ENCODE measurements at regions not wholly inside any gene's neighbourhood (a gene's known extent, or its start where the extent isn't known, plus 50 kb on each side); places are given as distances from the start of the nearest gene placed in this dataset.

- no peak for TF ChIP-seq MAX (IDR thresholded peaks at IDR 0.05)
- no peak for TF ChIP-seq CREB1 (IDR thresholded peaks at IDR 0.05; ENCODE audit: low read depth)
- TF ChIP-seq USF1 (IDR thresholded peaks at IDR 0.05): no peak
- TF ChIP-seq EP300 (IDR thresholded peaks at IDR 0.05; ENCODE audit: borderline replicate concordance): no peak
- TF ChIP-seq FOXM1 (IDR thresholded peaks at IDR 0.05; ENCODE audit: borderline replicate concordance, low read depth): no peak
These were observed 54.5 kb upstream of the PLXNA2 start for GRCh38 chr1:208298593-208299269.

GRCh38 chr1:208300084-208300770 is 56.0 kb upstream of the PLXNA2 start:
- TF ChIP-seq NFIC (IDR thresholded peaks at IDR 0.05) (no peak), EP300 (IDR thresholded peaks at IDR 0.05; ENCODE audit: borderline replicate concordance) (no peak), TAF1 (IDR thresholded peaks at IDR 0.05; ENCODE audit: low read depth) (no peak)

GRCh38 chr1:208302699-208303238 is 58.6 kb upstream of the PLXNA2 start:
- TF ChIP-seq CREB1 (IDR thresholded peaks at IDR 0.05; ENCODE audit: low read depth) (no peak), TCF12 (IDR thresholded peaks at IDR 0.05; ENCODE audit: low read depth) (no peak), EGR1 (IDR thresholded peaks at IDR 0.05) (no peak), REST (IDR thresholded peaks at IDR 0.05; ENCODE audit: low read depth) (no peak), FOXM1 (IDR thresholded peaks at IDR 0.05; ENCODE audit: borderline replicate concordance, low read depth) (no peak), TAF1 (IDR thresholded peaks at IDR 0.05; ENCODE audit: low read depth) (no peak), MAX (IDR thresholded peaks at IDR 0.05) (no peak), EP300 (IDR thresholded peaks at IDR 0.05; ENCODE audit: borderline replicate concordance) (no peak), YY1 (IDR thresholded peaks at IDR 0.05; ENCODE audit: low read depth) (no peak), ZBTB7A (IDR thresholded peaks at IDR 0.05; ENCODE audit: low read depth) (no peak), USF1 (IDR thresholded peaks at IDR 0.05) (no peak), RAD21 (IDR thresholded peaks at IDR 0.05; ENCODE audit: low read depth) (no peak), TEAD4 (IDR thresholded peaks at IDR 0.05) (no peak), NFIC (IDR thresholded peaks at IDR 0.05) (no peak), CEBPB (IDR thresholded peaks at IDR 0.05) (no peak)

- TF ChIP-seq TAF1 (IDR thresholded peaks at IDR 0.05; ENCODE audit: low read depth) (no peak), REST (IDR thresholded peaks at IDR 0.05; ENCODE audit: low read depth) (no peak), RAD21 (IDR thresholded peaks at IDR 0.05; ENCODE audit: low read depth) (no peak)
These were observed 59.8 kb upstream of the PLXNA2 start for GRCh38 chr1:208303743-208304712.

GRCh38 chr1:208308221-208308620 is 64.0 kb upstream of the PLXNA2 start:
- TF ChIP-seq USF1 (IDR thresholded peaks at IDR 0.05): no peak
- no peak for TF ChIP-seq REST (IDR thresholded peaks at IDR 0.05; ENCODE audit: low read depth)
- TF ChIP-seq TEAD4 (IDR thresholded peaks at IDR 0.05): no peak
- TF ChIP-seq TCF12 (IDR thresholded peaks at IDR 0.05; ENCODE audit: low read depth): no peak
- TF ChIP-seq FOXM1 (IDR thresholded peaks at IDR 0.05; ENCODE audit: borderline replicate concordance, low read depth): no peak
- TF ChIP-seq NFIC (IDR thresholded peaks at IDR 0.05): no peak
- no peak for TF ChIP-seq ZBTB7A (IDR thresholded peaks at IDR 0.05; ENCODE audit: low read depth)
- TF ChIP-seq MAX (IDR thresholded peaks at IDR 0.05): no peak
- no peak for TF ChIP-seq YY1 (IDR thresholded peaks at IDR 0.05; ENCODE audit: low read depth)
- no peak for TF ChIP-seq CREB1 (IDR thresholded peaks at IDR 0.05; ENCODE audit: low read depth)
- TF ChIP-seq RAD21 (IDR thresholded peaks at IDR 0.05; ENCODE audit: low read depth): no peak
- no peak for TF ChIP-seq TAF1 (IDR thresholded peaks at IDR 0.05; ENCODE audit: low read depth)
- no peak for TF ChIP-seq EP300 (IDR thresholded peaks at IDR 0.05; ENCODE audit: borderline replicate concordance)
- no peak for TF ChIP-seq EGR1 (IDR thresholded peaks at IDR 0.05)
- no peak for TF ChIP-seq CEBPB (IDR thresholded peaks at IDR 0.05)

Measured in Ishikawa (cell line).